ENCODE measurements at regions not wholly inside any gene's neighbourhood (a gene's known extent, or its start where the extent isn't known, plus 50 kb on each side); places are given as distances from the start of the nearest gene placed in this dataset.

GRCh38 chr20:50341880-50342637, 151.4 kb downstream of the CEBPB start:
- in situ Hi-C loops (cut with MboI; ENCODE audit: low sequenced_read_pairs in 4 of 4) (no loop called here), intact Hi-C loops (cut with DNase I; ENCODE audit: low total_unique reads) (no loop called here)
- DNase-seq = no peak
- no peak for ATAC-seq
- H3K9me3 ChIP-seq = no peaks in the 10 kb centered on the region
- TF ChIP-seq, protein P1, sequence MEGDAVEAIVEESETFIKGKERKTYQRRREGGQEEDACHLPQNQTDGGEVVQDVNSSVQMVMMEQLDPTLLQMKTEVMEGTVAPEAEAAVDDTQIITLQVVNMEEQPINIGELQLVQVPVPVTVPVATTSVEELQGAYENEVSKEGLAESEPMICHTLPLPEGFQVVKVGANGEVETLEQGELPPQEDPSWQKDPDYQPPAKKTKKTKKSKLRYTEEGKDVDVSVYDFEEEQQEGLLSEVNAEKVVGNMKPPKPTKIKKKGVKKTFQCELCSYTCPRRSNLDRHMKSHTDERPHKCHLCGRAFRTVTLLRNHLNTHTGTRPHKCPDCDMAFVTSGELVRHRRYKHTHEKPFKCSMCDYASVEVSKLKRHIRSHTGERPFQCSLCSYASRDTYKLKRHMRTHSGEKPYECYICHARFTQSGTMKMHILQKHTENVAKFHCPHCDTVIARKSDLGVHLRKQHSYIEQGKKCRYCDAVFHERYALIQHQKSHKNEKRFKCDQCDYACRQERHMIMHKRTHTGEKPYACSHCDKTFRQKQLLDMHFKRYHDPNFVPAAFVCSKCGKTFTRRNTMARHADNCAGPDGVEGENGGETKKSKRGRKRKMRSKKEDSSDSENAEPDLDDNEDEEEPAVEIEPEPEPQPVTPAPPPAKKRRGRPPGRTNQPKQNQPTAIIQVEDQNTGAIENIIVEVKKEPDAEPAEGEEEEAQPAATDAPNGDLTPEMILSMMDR (IDR thresholded peaks at IDR 0.05 in 4 of 5, conservative IDR thresholded peaks at IDR 0.05 in 1 of 5) = no peak
- no peak for TF ChIP-seq POLR2A (IDR thresholded peaks at IDR 0.05)
- H3K36me3 ChIP-seq = no peaks in the 10 kb centered on the region
- H3K4me3 ChIP-seq = no peak overlapping the region
- H3K27me3 ChIP-seq = no peaks in the 10 kb centered on the region
- H3K4me1 ChIP-seq = peaks cover 17 to 18% of the 10 kb centered on the region in 2 donors
- no peak overlapping the region for H3K27ac ChIP-seq

- no peak overlapping the region for H3K27ac ChIP-seq
- ATAC-seq = no peak
- in situ Hi-C loops (cut with MboI; ENCODE audit: low sequenced_read_pairs in 4 of 4) = no loop called here
- intact Hi-C loops (cut with DNase I; ENCODE audit: low total_unique reads) = no loop called here
- H3K4me3 ChIP-seq = no peak overlapping the region
- no peaks in the 10 kb centered on the region for H3K9me3 ChIP-seq
- TF ChIP-seq, protein P1 (IDR thresholded peaks at IDR 0.05 in 4 of 5, conservative IDR thresholded peaks at IDR 0.05 in 1 of 5) = no peak
- no peak for TF ChIP-seq POLR2A (IDR thresholded peaks at IDR 0.05)
- H3K27me3 ChIP-seq = no peaks in the 10 kb centered on the region
- no peak for DNase-seq
- no peaks in the 10 kb centered on the region for H3K36me3 ChIP-seq
- H3K4me1 ChIP-seq = peaks cover 23% of the 10 kb centered on the region in 2 donors
Measured at GRCh38 chr20:50342638-50343102, 152.0 kb downstream of the CEBPB start.

DNA sequence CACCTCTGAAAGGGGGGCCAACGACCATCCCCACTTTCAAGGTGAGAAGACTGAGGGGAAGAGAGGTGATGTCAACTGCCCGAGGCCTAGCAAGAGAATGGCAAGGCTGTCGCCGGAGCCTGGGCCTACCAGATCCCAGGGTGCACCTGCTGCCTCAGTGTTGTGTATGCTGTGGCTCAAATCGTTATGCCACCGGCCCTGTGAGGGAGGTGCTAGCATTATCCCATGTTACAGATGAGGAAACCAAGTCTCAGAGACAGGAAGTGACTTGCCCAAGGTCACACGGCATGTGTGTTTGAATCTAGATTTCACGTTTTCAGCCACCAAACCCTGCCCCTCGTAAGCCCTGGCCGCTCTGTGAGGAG, 152.5 kb downstream of the CEBPB start:
- intact Hi-C loops (cut with DNase I; ENCODE audit: low total_unique reads) = no loop called here
- TF ChIP-seq POLR2A (IDR thresholded peaks at IDR 0.05) = no peak
- TF ChIP-seq, protein P1 (IDR thresholded peaks at IDR 0.05 in 4 of 5, conservative IDR thresholded peaks at IDR 0.05 in 1 of 5) = no peak
- no peak for ATAC-seq

GRCh38 chr20:50343490-50344179, 153.0 kb downstream of the CEBPB start:
- H3K27ac ChIP-seq = no peak overlapping the region
- TF ChIP-seq, protein P1 (IDR thresholded peaks at IDR 0.05 in 4 of 5, conservative IDR thresholded peaks at IDR 0.05 in 1 of 5) = no peak
- no peak for TF ChIP-seq POLR2A (IDR thresholded peaks at IDR 0.05)
- DNase-seq (no peak), ATAC-seq (no peak)
- intact Hi-C loops (cut with DNase I; ENCODE audit: low total_unique reads) (no loop called here), in situ Hi-C loops (cut with MboI; ENCODE audit: low sequenced_read_pairs in 4 of 4) (no loop called here)
- H3K9me3 ChIP-seq = no peaks in the 10 kb centered on the region
- H3K4me1 ChIP-seq = peaks cover 23 to 25% of the 10 kb centered on the region in 2 donors
- no peaks in the 10 kb centered on the region for H3K36me3 ChIP-seq
- H3K27me3 ChIP-seq = no peaks in the 10 kb centered on the region
- H3K4me3 ChIP-seq = no peak overlapping the region

More for the DNA sequence above, 152.5 kb downstream of the CEBPB start:
- peaks cover 23 to 25% of the 10 kb centered on the region in 2 donors for H3K4me1 ChIP-seq
- no peak overlapping the region for H3K4me3 ChIP-seq
- H3K36me3 ChIP-seq = no peaks in the 10 kb centered on the region
- in situ Hi-C loops (cut with MboI; ENCODE audit: low sequenced_read_pairs in 4 of 4) = no loop called here
- H3K9me3 ChIP-seq = no peaks in the 10 kb centered on the region
- H3K27me3 ChIP-seq = no peaks in the 10 kb centered on the region
- H3K27ac ChIP-seq = no peak overlapping the region
- no peak for DNase-seq

Measured in gastrocnemius medialis (tissue), 4 donors.